HG02610 (cell line): ENCODE measurements at regions not wholly inside any gene's neighbourhood (a gene's known extent, or its start where the extent isn't known, plus 50 kb on each side); places are given as distances from the start of the nearest gene placed in this dataset.

Experiments
- ATAC-seq: cut with Tn5 transposase; IDR thresholded peaks from one replicate; pipeline ENCODE4 v1.9.1; 2021; ENCODE audit warnings: mild to moderate bottlenecking, moderate library complexity; ENCODE audit not compliant: unreplicated experiment

- ATAC-seq: peak; percentile 85
Measured at GRCh38 chr7:55641273-55641691, 69.0 kb upstream of the VOPP1 start.

- ATAC-seq: no peak
Measured at GRCh38 chr7:55639640-55640039, 67.3 kb upstream of the VOPP1 start.

- ATAC-seq: no peak
Measured at GRCh38 chr7:55629051-55629677, 56.9 kb upstream of the VOPP1 start.

GRCh38 chr7:55624813-55625212, 52.5 kb upstream of the VOPP1 start:
- no peak for ATAC-seq

GRCh38 chr7:55623617-55624016, 51.3 kb upstream of the VOPP1 start:
- ATAC-seq: no peak

- no peak for ATAC-seq
Measured at GRCh38 chr7:55622241-55622640, 49.9 kb upstream of the VOPP1 start.
